D721Med (cell line): ENCODE measurements at regions not wholly inside any gene's neighbourhood (a gene's known extent, or its start where the extent isn't known, plus 50 kb on each side); places are given as distances from the start of the nearest gene placed in this dataset.

ENCODE experiments used
- DNase-seq: peaks from one replicate; pipeline ENCODE4 v3.0.0; 2011; ENCODE audit warnings: low spot score; ENCODE audit not compliant: insufficient read length
- FAIRE-seq: peaks from 2 replicates; lab custom pipeline; 2011; peaks lifted over from hg19 to GRCh38; lab: Jason Lieb, UNC
- TF ChIP-seq, protein P1 (sequence below): IDR thresholded peaks from 2 replicates; pipeline ENCODE4 v1.5.1; 2012; ENCODE audit warnings: mild to moderate bottlenecking, control low read depth; ENCODE audit not compliant: insufficient read depth; ENCODE audit errors: missing control alignments

- TF ChIP-seq, protein P1, sequence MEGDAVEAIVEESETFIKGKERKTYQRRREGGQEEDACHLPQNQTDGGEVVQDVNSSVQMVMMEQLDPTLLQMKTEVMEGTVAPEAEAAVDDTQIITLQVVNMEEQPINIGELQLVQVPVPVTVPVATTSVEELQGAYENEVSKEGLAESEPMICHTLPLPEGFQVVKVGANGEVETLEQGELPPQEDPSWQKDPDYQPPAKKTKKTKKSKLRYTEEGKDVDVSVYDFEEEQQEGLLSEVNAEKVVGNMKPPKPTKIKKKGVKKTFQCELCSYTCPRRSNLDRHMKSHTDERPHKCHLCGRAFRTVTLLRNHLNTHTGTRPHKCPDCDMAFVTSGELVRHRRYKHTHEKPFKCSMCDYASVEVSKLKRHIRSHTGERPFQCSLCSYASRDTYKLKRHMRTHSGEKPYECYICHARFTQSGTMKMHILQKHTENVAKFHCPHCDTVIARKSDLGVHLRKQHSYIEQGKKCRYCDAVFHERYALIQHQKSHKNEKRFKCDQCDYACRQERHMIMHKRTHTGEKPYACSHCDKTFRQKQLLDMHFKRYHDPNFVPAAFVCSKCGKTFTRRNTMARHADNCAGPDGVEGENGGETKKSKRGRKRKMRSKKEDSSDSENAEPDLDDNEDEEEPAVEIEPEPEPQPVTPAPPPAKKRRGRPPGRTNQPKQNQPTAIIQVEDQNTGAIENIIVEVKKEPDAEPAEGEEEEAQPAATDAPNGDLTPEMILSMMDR, result no peak
- no peak for FAIRE-seq
- DNase-seq, result no peak
Measured at GRCh38 chr12:89080793-89081465, 271.4 kb downstream of the DUSP6 start.

- TF ChIP-seq, protein P1, result no peak
- FAIRE-seq, result no peak
- DNase-seq, result no peak
Measured at GRCh38 chr12:89075880-89076540, 276.3 kb downstream of the DUSP6 start.

DNA sequence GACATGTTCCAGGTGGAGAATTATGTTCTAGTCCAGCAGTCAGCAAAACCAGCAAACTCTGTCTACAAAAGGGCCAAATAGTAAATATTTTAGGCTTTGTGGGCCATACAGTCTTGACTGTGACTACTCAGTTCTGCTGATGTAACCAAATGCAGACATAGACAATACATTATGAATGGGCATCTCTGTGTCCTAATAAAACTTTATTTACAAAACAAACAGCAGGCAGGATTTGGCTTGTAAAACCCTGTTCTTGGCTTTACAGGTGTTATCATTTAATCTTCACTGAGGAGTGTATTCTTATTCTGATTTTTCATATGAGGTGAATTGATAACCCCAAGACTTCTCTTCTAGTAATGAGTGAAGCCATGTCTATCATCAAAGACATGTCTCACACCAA is 278.6 kb downstream of the DUSP6 start:
- FAIRE-seq (no peak), DNase-seq (no peak)
- TF ChIP-seq, protein P1, result no peak

- TF ChIP-seq, protein P1, result no peak
- DNase-seq (no peak), FAIRE-seq (no peak)
Measured at GRCh38 chr12:89073027-89073398, 279.3 kb downstream of the DUSP6 start.

DNA sequence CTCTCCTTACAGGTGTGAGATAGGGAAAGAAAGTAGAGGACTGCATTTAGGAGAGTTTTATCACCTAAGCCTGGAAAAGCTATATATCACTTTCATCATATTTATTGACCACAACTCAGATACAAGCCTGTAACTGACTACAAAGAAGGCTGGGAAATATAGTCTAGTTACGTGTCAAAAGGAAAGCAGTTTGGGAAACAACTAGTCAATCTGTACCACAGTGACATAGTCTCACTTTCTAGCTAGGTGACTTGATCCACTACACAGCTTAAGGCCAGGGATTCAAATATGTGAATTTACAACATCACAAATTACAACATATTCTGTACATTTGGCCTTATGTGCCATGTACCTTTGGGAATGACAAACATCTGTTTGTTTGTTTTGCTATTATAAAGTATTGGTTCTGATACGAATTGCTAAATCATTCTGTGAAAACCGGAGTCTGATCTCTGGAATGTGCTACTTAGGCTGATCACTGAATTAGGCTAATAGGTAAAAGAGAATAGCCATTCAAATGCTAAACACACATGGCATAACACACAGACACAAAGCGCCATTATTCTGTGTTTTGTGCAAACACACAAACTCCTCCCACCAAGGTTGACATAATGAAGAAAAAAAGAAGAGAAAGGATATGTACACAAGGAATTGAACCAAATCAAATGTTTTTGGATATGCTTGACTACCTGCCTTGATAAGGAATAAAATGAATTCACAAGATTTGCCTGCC is 279.8 kb downstream of the DUSP6 start:
- DNase-seq (no peak), FAIRE-seq (no peak)
- TF ChIP-seq, protein P1, result no peak

GRCh38 chr12:89070603-89071002 is 281.7 kb downstream of the DUSP6 start:
- TF ChIP-seq, protein P1, result no peak
- DNase-seq, result no peak
- FAIRE-seq, result no peak
